ENCODE measurements at regions not wholly inside any gene's neighbourhood (a gene's known extent, or its start where the extent isn't known, plus 50 kb on each side); places are given as distances from the start of the nearest gene placed in this dataset.
"Not testable (repeated sequence)": the region's sequence is repeated elsewhere in the genome, so short reads cannot be mapped to it uniquely, and the experiment has no call there.

DNA sequence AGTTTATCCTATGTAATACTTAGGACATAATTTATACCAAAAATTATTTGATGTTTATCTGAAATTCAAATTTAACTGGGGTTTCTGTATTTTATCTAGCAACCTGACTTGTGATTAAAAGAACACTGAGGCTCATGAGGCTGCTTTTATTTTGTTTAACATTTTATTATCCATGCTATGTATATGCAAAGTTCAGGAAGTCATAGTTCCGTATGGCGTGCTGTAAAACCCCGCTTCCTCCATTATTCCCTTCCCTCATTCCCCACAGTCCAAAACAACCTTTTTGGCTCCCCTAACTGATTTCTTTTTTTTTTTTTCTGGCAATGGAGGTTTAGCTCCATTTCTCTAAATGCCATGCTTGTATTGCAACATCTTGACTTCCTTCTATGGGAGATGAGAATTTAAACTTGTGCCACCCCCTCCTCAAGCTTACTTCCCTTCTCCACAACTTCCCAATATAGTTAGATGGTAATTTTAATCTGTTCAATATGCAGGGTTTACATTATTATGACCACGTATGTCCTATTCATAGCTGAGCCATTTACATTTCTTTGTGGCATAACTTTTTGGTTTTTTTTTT, 138.0 kb upstream of the DNAH14 start:
- no peak for DNase-seq (ENCODE audit: low read depth in 3 of 3, low spot score in 2 of 3)

DNA sequence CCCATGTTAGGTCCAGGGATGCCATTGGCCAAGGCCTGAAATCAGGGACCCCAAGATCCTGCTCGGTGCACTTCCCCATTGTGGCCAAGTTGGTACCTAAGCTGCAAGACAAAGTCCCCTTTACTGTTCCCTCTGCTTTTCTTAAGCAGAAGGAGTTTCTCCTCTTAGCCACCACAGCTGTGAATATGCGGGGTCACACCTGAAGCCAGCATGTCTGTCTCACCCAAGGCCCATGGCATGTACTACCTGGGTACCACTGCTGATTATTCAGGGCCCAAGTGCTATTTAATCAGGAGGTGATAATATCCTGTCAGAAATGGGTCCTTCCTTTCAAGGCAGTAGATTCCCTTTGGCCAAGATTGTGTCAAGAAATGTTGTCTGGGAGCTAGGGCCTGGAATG, 133.9 kb upstream of the DNAH14 start:
- DNase-seq (ENCODE audit: low read depth in 3 of 3, low spot score in 2 of 3), result no peak

DNA sequence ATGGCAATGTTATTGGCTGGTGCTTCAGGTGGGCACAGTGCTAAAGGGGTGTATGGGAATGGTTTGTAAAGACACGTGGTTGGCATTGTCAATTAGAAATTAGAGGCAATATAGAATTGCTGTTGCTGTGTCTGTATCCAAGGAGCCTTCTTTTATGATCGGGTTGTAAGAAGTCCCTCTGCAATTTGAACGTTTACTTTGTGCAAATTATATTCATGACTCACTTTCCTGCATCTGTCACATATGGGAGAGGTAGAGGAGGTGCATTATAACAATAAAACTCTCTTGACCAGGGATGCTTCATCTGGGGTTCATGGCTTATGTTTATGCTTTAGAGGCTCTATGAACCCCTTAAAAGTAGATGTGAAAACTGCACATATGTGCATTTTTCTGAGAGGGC, 130.4 kb upstream of the DNAH14 start:
- no peak for DNase-seq (ENCODE audit: low read depth in 3 of 3, low spot score in 2 of 3)

DNA sequence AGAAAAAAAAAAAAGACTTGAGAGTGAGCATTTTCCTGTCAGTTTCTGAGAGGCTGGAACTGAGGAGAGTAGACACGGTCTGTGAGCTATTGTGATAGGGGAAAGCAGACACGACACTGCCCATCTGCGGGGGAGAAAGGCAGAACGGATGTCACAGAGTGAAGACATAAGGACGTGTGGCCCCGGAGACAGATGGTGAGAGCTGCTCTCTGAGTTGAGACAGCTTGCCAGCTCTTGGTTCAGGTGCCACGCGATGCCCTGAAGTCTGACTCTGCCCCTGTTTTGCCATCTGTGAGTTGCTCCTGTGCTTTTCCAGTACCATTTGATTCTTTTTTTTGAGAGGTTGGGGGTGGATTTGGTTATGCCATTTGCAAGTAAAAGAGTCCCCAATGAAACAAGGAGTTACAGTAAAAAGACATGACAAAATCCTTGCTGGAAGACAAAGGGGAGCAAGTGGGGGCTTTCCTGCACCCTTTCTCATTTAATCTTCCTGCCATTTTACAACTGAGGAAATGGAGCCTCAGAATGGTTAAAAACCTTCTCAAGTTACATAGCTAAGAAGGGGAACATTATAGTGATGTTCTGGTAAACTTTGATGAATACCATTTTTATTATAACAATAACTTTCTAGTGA, 128.9 kb upstream of the DNAH14 start:
- no peak for DNase-seq (ENCODE audit: low read depth in 3 of 3, low spot score in 2 of 3)

DNA sequence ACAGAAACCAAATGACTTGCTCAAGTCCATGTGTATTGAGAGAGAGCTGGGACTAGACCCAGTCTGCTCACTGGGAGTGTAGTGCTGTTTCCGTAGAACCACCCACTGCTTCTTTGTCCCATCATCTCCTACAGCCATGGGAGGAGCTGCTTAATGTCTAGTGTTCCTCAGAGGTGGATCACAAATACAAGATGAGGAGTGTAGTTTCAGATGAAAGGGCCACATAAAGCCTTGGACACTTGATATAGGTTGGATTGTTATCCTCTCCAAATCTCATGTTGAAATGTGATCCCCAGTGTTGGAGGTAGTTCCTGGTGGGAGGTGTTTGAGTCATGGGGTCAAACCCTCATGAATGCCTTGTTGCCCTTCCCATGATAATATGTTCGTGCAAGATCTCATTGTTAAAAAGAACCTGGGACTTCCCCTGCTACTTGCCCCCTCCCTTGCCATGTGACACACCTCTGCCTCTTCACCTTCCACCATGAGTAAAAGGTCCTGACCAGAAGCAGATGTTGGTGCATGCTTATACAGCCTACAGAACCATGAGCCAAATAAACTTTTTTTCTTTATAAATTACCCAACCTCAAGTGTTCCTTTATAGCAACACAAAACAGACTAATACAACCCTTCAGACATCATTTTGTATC, 127.5 kb upstream of the DNAH14 start:
- DNase-seq (ENCODE audit: low read depth in 3 of 3, low spot score in 2 of 3), result no peak

DNA sequence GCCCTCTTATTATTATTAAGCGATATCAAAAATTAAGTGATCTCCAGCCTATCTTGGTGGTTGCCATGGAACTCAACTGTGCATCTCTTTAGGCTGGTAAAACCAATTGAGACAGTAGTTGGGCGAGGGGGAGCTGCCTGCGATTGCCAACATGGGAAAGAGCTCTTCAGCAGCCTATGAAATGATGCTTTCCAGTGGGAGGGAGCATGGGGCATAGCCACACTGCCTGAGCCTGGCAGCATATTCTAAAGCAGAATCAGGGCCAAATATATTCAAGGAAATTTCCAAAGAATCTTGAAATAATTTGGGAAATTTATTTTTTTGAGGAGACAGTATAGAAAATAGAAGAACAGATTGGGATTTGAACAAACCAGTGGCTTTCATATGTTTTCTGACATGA, 126.9 kb upstream of the DNAH14 start:
- no peak for DNase-seq (ENCODE audit: low read depth in 3 of 3, low spot score in 2 of 3)

DNA sequence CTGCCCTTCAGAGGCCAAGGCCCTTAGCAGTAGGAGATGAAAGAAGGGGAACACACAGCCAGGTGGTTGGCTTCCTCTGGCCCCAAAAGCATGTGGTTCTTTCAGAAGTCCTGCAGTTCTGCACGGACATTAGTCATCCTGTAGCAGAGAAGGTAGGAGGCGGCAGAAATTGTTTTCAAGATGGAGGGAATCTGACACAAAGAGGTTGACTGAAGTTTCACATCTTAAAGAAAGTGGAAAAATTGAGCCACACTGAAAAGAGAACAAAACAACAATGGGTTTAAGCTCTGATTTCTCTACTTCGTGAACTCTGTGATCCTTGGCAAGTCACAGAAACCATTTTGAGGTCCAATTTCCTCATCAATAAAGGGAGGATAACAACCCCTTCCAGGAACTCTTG, 125.3 kb upstream of the DNAH14 start:
- DNase-seq (ENCODE audit: low read depth in 3 of 3, low spot score in 2 of 3), result no peak

DNA sequence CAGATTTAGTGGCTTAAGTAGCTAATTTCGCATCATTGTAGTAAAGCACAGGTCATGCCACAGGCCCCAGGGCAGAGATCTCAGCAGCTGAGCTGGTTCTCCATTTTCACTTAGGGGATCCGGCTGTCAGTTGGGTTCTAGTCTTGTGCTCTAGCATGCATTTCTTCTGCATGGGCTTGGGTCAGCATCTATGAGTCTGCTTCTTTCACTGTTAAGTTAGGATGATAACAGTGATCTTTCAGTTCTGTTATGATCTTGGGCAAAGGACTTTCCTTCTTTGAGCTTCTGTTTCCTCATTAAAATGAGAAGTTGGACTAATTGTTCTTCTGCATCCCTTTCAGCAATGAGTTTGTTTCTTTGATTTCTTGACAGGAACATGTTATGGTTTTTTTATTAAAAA, 123.6 kb upstream of the DNAH14 start:
- DNase-seq (ENCODE audit: low read depth in 3 of 3, low spot score in 2 of 3), result no peak

DNA sequence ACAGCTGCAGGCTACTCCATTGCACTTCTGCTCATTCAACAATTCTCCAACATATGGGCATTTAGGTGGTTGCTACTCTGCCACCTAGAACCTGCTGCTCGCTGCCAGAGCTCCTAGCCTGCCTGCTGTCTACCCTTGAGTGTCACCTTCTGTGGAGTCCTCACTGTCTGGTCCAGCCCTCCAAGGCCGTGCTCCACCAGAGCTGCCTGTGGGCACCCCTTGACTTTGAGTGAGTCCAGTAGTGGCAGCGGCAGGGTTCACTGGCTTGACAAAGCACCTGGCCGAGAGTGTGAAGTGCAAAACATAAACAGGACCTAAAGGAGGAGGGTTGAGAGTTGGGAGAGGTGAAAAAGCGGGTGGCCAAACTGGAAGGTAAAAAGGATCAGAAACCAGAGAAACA, 120.3 kb upstream of the DNAH14 start:
- DNase-seq (ENCODE audit: low read depth in 3 of 3, low spot score in 2 of 3), result no peak

DNA sequence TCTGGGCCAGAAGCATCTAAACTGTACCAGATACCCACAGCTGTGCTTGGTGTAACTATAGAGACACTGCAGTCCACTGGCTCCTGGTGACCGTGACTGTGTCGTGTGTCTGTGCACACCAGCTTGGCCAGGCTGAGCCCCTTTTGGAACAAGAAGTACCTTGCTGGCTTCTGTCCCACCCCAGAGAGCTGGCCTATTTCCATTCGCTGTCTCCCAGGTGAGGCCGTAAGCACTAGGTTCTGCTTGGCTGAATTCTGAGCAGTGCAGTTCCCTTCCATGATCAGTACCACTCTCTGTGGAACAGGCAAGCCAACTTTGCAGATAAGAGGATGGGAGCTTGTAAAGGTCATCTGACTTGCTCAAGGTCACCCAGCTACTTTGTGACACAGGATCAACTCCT, 119.9 kb upstream of the DNAH14 start:
- DNase-seq (ENCODE audit: low read depth in 3 of 3, low spot score in 2 of 3), result no peak

DNA sequence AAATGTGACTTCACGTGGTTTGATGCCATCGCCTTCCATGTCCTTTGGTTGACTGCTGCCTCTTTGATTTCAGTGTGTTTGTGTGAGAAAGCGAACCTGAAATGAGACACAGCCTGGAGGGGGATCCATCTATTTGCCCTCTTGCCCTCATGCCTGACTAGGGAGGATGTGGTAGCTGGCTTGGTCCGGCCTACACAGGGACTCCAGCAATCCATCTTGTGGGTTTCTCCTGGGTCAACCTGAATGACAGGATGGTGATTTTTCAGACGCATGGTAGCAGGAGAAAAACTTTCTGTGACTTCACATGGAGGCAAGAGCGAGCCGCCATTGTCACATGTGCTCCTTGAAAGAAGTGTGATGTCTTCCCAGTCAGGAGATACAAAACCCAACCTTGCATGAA, 117.9 kb upstream of the DNAH14 start:
- DNase-seq (ENCODE audit: low read depth in 3 of 3, low spot score in 2 of 3), result no peak

DNA sequence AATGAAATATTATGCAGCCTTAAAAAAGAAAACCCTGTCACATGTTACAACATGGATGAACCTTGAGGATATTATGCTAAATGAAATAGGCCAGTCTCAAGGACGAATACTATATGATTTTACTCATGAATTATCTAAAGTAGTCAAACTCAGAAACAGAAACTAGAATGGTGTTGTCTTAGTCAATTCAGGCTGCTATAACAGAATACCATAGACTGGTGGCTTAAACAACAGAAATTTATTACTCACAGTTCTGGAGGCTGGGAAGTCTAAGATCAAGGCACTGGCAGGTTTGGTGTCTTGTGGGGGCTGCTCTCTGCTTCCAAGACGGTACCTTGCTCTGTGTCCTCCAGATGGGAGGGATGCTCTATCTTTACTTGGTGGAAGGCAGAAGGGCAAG, 113.8 kb upstream of the DNAH14 start:
- no peak for DNase-seq (ENCODE audit: low read depth in 3 of 3, low spot score in 2 of 3)

DNA sequence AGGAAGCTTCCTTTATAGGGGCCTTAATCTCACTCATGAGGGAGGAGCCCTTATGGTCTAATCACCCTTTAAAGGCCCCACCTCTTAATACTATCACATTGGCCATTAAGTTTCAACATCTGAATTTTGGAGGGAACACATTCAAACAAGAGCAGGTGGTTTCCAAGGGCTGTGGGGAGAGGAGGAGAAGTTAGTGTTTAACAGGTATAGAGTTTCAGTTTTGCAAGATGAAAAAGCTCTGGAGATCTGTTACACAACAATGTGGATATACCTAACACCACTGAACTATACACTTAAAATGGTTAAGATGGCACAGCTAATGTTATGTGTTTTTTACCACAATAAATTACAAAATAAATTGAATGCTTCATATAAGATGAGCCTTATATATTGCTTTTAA, 113.4 kb upstream of the DNAH14 start:
- DNase-seq (ENCODE audit: low read depth in 3 of 3, low spot score in 2 of 3), result no peak

DNA sequence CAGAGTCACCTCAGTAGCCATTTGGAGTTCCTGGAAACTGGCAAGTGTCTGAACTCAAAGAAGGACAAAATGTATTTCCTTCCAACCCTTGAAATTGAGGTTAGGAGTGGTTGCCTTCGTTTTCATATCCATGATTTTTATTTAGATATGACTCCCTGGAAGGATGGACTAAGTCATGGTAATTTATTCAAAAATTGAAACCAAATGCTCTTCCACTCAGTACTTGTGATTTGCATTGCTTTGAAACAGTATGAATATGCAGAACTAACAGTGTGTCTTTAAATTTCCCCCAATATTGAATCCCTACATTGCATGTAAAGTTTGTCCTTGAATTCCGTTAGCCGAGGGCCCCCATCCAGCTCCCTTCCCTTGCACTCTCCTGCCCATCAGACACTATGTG, 112.1 kb upstream of the DNAH14 start:
- DNase-seq (ENCODE audit: low read depth in 3 of 3, low spot score in 2 of 3), result no peak

DNA sequence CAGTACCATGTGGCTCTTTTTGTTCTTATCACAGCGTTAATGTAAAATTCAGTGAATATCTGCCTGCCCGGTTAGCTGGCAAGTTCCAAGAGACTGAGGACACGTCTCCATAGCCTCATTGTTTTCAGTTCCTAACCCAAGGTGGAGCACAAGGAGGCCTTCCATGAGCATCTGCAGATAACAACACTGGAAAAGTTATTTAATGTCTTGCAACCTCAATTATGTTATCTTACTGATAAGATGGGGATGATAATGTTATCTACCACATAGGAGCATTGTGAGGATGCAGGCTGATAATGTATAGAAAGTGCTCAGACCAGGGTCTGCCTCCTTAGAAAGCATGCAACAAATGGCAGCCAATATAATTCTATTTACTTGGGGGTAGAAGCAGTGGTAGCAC, 109.6 kb upstream of the DNAH14 start:
- DNase-seq (ENCODE audit: low read depth in 3 of 3, low spot score in 2 of 3), result no peak

DNA sequence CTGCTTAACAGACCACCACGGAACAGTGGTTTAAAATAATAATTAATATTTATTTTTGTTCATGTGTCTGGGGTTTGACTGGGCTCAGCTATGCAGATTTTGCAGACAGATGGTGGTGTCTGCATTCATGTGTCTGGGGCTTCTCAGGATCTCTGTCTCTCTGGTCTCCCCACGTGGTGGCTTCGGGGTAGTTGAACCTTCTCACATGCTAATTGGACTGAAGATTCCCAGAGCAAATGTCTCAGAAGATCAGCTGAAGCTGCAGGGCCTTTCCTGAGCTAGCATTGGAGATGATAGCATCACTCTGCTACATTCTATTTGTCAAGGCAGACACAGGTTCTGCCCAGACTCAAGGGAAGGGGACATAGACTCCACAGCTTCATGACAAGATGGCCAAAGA, 109.1 kb upstream of the DNAH14 start:
- DNase-seq (ENCODE audit: low read depth in 3 of 3, low spot score in 2 of 3), result no peak

DNA sequence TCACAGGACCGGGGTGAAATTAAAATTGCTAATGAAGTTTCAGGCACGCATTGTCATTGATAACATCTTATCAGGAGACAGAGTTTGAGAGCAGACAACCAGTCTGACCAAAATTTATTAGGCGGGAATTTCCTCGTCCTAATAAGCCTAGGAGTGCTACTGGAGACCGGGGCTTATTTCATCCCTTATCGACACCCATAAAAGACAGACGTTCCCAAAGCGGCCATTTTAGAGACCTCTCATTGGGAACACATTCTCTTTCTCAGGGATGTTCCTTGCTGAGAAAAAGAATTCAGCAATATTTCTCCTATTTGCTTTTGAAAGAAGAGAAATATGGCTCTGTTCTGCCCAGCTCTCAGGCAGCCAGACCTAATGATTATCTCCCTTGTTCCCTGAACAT, 107.7 kb upstream of the DNAH14 start:
- DNase-seq (ENCODE audit: low read depth in 3 of 3, low spot score in 2 of 3), result not testable (repeated sequence)

DNA sequence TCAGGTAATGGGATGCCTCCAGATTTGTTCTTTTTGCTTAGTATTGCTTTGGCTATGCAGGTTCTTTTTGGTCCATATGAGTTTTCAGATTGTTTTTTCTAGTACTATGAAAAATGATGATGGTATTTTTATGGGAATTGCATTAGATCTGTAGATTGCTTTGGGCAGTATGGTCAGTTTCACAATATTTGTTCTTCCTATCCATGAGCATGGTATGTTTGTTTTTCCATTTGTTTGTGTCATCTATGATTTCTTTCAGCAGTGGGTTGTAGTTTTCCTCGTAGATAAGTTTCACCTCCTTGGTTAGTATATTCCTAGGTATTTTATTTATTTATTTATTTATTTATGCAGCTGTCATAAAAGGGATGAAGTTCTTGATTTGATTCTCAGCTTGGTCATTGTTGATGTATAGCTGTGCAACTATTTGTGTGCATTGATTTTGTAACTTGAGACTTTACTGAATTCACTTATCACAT, 103.9 kb upstream of the DNAH14 start:
- no peak for DNase-seq (ENCODE audit: low read depth in 3 of 3, low spot score in 2 of 3)

DNA sequence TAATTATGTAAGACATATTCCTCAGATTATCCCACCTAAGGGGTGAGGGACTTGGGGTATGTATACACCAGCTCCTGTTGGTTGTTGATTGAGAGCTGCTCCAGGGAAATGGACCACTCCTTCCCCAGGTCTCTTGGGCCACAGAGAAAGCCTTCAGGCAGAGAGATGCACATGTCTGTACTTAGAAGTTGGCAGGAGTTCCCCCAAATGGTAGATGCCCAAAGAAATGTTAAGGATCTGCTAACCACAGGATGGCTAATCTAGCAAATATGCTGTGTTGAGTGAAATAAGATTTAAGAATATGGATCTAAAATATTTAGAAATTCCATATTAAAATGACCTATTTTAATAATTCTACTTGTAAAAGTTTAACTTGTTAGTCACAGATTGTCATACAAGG, 100.8 kb upstream of the DNAH14 start:
- no peak for DNase-seq (ENCODE audit: low read depth in 3 of 3, low spot score in 2 of 3)

DNA sequence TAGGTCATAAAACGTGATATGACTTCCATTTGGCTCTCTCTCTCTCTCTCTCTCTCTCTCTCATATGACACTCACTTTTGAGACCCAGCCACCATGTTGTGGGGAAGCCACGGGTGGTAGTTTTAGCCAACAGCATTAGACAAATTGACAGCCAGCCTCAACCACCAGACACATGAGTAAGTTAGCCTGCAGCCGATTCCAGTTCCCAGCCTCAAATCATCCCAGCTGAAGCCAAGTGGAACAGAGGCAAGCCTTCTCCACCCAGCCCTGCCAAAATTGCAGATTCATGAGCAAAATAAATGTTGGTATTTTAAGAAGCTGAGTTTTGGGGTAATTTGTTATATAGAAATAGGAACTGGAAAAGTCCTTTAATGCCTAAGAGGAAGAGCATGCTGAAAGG, 98.0 kb upstream of the DNAH14 start:
- no peak for DNase-seq (ENCODE audit: low read depth in 3 of 3, low spot score in 2 of 3)

DNA sequence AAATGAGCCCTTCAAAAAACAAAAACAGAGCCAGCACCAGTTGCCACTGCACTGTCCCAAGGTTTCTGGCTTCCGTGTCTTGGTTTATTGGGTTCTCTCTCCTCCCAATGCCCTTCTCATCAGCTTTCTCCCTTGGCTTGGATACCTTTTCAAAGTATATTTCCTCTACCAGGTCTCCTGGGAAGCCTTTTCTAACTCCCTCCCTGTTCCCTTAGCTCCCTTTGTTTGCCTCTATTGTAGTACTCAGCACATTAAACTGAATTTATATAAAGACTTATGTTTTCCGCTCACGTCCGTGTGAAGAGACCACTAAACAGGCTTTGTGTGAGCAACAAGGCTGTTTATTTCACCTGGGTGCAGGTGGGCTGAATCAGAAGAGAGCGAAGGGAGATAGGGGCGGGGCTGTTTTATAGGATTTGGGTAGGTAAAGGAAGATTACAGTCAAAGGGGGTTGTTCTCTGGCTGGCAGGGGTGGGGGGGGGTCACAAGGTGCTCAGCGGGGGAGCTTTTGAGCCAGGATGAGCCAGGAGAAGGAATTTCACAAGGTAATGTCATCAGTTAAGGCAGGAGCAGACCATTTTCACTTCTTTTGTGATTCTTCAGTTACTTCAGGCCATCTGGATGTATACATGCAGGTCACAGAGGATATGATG, 89.7 kb upstream of the DNAH14 start:
- not testable (repeated sequence) for DNase-seq (ENCODE audit: low read depth in 3 of 3, low spot score in 2 of 3)

DNA sequence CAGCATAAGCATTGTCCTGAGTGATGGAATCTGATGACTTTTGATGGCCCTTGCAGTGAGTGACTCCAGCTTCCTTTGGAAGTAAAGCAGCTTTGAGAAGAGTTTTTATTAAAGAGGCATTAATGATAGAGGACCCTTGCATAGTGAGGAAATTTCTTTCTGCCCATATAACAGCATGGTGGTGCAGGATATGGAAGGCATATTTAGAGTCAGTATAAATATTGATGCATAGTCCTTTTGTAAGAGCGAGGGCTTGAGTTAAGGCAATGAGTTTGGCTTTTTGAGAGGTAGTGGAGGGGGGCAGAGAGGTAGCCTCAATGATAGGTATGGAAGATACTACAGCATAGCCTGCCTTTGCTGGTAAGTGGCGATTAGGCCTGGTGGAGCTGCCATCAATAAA, 87.7 kb upstream of the DNAH14 start:
- DNase-seq (ENCODE audit: low read depth in 3 of 3, low spot score in 2 of 3), result not testable (repeated sequence)
